T-helper 1 cell treated with Interleukin-12 subunit alpha and Interleukin-12 subunit beta and Interleukin-4 antibody, amounts not matched to agents 30 ng/mL and 1 ng/mL, for 36 hours (primary cell): ENCODE measurements at regions not wholly inside any gene's neighbourhood (a gene's known extent, or its start where the extent isn't known, plus 50 kb on each side); places are given as distances from the start of the nearest gene placed in this dataset.

ENCODE experiments used
- intact Hi-C: fragments of 100-400 bp; cut with micrococcal nuclease; formaldehyde crosslinking; loops from one replicate; pipeline ENCODE4 v1.15.1; 2024

DNA sequence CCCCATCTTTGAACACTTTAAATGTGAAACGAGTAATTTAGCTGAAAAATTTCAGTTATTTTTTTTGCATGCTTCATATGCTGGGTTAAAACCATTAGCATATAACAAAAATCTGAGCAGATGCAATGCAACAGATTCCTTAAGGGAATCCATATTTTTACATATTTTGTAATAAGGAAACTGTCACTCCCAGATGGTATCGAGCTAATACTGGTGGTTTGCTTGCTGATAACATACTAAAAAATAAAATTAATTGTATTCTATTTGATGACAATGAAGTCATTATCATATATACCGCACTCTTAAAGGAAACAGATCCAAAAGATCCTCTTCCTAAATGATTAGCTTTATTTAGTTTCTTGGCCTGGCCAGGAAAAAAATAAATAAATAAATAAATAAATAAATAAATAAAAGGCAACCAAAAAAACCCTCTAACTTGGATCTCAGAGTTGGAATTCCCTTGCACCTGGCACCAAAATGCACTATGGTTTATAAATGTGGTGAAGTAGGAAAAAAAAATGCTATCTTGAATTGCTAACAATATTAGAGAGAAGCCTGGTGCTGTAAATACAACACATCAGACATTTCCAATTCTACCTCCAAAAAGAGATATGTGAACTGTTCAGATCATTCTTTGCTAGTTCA is 503.2 kb upstream of the ARRDC4 start:
- intact Hi-C loops: no loop called here

- intact Hi-C loops: no loop called here
Observed at GRCh38 chr15:97459771-97460170, 500.7 kb upstream of the ARRDC4 start.

GRCh38 chr15:97461226-97461625 is 499.3 kb upstream of the ARRDC4 start:
- intact Hi-C loops: no loop called here

DNA sequence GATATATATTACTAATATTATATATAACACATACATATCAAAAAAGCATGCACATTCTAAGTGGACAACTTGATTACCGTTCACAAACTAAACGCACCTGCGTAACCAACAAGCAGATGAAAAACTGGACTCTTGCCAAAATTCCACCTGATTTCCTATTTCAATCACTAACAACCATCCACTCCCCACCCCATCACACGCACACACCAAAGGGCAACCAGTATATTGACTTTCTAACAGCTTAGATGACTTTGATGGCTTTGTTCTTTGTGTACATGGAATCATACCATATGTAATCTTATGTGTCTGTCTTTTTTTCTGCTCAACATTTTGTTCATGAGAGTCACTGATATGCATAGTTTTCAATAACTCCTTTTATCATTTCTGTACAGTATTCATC is 496.8 kb upstream of the ARRDC4 start:
- intact Hi-C loops: no loop called here

DNA sequence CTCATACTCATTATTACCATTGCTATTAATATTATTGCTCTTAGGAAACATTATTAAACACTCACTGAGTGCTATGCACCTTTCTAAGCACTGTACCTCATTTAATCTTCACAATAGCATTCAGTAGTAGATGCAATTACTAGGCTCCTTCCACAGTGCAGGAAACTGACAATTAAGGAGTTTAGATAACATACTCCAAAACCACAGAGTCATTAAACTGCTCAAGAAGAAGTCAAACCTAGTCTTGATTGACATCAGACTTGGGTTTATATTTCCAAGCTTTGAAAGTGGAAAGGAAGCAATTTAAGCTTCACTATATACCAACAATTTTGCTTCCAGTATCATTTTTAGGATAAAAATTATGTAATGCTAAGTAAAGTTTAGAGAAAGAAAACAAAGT is 490.1 kb upstream of the ARRDC4 start:
- intact Hi-C loops: no loop called here

DNA sequence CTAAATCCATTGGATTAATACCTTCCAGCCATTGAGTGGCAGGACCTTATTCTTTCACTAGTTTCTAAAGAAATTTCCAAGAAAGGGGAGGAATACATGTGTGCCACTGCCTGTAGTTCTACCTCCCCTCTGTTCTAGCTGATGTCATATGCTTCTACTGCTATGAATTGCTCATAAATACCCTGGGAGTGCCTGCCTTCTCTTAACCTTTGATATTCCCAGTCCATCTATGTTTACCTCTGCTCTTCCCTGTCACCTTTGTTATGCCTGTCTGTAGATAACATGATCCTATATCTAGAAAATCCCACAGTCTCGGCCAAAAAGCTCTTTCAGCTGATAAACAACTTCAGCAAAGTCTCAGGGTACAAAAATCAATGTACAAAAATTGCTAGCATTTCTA is 486.9 kb upstream of the ARRDC4 start:
- intact Hi-C loops: no loop called here

- intact Hi-C loops: no loop called here
Observed at GRCh38 chr15:97479957-97480356, 480.5 kb upstream of the ARRDC4 start.

- intact Hi-C loops: no loop called here
Observed at GRCh38 chr15:97482521-97482920, 478.0 kb upstream of the ARRDC4 start.

DNA sequence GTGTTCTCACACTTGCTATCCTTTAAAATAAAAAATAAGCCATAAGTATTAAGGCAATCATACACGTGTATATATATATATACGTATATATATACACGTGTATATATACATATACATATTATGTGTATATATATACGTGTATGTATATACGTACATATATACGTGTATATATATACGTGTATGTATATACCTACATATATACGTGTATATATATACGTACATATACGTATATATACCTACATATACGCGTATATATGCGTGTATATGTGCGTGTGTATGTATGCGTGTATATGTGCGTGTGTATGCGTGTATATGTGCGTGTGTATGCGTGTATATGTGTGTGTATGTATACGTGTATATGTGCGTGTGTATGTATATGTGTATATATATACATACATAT is 477.3 kb upstream of the ARRDC4 start:
- intact Hi-C loops: no loop called here

DNA sequence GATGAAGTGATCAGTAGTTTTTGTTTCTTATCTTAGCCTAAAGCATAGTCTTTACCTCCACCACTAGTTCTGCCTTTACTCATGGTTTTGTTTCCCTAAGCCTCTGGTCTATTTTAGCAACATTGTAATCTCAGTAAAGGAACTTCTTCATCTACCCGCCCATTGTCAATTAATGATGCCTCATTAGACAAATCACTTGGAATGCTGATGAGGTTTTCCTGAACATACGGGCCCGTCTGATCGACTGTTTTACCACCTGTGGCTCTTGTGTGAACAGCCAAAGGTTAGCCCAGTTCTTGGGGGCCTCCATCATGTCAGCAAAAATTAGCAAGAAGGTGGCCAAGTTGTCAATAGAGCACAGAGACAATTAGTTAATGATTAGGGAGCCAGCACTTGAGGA is 470.1 kb upstream of the ARRDC4 start:
- intact Hi-C loops: no loop called here

- intact Hi-C loops: no loop called here
Observed at GRCh38 chr15:97501291-97501690, 459.2 kb upstream of the ARRDC4 start.

- intact Hi-C loops: no loop called here
Observed at GRCh38 chr15:97502038-97502437, 458.5 kb upstream of the ARRDC4 start.

- intact Hi-C loops: no loop called here
Observed at GRCh38 chr15:97504031-97504792, 456.3 kb upstream of the ARRDC4 start.

DNA sequence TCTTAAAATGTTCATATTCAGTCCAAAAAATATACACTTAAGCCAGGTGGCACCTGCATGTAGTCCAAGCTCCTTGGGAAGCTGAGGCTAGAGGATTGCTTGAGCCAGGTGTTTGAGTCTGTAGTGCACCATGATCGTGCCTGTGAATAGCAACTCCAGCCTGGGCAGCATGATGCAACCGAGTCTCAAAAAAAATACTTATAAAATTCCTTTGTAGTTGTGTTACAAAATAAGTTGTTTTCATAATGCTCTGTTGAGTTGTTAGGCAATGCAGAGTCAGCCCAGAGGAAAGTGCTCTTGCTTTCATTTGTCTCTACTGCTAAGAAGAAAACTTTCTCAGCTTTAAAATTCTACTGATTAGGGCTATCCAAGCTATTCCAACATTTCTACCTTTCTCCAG is 442.8 kb upstream of the ARRDC4 start:
- intact Hi-C loops: no loop called here

DNA sequence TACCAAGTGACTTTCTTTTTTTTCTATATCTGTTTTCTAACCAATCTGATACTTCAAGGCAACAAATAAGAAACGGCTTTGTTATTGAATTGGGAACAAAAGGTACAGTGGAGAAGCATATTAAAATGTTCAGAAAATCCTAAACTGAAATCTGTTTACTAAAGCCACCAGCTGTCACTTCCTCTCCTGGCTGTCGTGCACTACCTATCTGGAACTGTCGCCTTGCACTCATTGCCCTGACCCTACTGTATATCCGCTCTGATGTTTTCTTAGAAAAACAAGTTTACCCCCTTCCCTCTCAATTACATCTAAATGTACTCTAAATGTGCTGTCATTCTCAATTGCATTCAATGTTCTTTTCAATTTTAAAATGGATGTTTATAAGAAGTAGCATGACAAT is 439.8 kb upstream of the ARRDC4 start:
- intact Hi-C loops: no loop called here

DNA sequence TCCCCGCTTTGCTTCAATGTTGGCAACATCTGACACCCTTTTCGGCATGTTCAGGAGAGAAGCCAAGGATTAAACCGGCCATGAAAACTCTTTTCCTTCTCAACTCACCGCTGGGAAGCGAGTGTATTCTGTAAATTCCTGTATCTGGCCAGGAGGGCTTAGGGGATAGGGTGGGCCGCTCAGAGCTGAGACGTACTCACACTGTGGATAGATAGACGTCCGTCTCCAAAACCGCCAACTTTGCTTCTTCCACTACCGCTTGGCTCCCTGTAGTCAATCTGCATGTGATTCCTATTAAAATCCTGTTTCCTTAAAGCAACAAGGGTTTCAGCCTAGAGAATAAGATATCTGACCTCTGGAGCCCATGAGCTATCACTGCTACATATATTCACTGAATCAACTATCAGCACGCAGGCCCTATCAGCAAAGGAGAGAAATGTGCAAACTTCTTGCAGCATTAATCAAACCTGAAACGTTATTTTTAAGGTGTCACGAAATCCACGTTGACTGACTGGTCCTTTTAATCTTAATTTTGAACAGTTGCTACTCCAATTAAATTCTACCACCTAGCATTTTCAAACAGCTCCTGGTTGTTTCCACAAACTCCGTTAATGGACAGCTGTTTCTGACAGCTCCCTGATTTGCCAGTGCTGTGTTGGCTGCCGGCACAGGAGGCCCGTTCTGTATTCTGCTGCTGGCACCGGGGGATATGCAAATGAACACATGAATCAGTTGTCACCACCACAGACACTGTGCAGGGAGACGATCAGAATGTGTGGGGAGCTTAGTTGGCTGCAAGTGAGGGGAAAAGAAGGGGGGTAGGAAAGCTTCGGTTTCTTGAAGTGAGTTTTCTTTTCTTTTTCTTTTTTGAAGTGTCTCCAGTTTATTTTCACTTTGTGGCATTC is 438.9 kb upstream of the ARRDC4 start:
- intact Hi-C loops: no loop called here

DNA sequence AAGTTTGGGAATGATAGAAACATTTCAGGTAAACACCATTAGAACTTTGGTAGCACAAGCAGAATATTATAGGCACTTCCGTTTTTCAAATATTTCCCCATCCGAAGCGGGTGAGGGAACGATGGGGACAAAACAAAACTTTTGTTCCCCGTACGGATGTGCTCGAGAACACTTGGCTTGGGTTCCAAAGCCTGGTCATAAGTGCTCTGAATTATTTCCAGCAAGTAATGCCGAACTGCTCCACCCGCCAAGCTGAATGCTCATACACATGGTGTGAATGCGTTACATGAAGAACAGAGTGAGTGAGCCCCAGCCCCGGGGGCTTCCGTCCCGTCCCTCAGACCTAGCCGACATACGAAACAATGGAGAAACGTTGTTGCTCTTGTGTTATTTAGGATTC is 438.2 kb upstream of the ARRDC4 start:
- intact Hi-C loops: no loop called here

GRCh38 chr15:97525809-97526208 is 434.7 kb upstream of the ARRDC4 start:
- intact Hi-C loops: no loop called here

GRCh38 chr15:97528238-97528637 is 432.3 kb upstream of the ARRDC4 start:
- intact Hi-C loops: no loop called here

DNA sequence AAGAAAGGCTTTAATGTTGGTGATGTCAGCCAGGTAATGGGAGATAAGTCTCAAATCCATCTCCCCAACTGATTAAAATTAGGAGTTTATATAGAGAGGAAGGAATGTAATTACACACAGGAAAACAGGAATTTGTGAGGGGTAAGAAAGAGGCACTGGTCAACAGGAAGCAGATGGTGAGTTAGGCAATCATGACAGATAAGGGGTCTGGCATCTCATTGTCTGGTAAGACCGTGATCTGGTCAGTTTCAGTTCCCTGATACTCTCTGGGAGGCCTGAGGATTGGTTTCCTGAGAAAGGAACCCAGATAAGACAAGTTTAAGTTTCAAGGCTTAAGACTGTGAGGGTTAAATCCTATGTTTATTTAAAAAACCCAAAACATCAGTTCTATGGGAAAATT is 414.7 kb upstream of the ARRDC4 start:
- intact Hi-C loops: no loop called here

- intact Hi-C loops: no loop called here
Observed at GRCh38 chr15:97547381-97547780, 413.1 kb upstream of the ARRDC4 start.

DNA sequence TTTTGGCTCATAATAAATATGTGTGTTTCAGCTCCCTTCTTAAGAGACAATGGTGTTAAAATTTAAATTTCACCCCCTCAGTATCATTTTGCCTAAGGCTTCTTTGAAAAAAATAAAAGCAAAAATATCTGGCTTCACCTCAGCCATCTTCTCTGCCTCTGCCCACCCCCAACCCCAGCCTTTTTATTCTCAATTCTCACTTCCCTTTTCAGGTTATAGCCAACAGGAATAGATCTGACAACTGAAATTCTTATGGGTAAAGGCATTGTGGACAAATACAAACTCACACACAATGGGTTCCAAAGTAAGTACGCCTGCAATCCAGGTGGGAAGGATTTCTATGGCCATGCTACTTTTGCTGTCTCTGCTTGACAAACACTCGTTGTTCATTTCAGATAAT is 399.0 kb upstream of the ARRDC4 start:
- intact Hi-C loops: no loop called here
